ENCODE measurements at regions not wholly inside any gene's neighbourhood (a gene's known extent, or its start where the extent isn't known, plus 50 kb on each side); places are given as distances from the start of the nearest gene placed in this dataset.

DNA sequence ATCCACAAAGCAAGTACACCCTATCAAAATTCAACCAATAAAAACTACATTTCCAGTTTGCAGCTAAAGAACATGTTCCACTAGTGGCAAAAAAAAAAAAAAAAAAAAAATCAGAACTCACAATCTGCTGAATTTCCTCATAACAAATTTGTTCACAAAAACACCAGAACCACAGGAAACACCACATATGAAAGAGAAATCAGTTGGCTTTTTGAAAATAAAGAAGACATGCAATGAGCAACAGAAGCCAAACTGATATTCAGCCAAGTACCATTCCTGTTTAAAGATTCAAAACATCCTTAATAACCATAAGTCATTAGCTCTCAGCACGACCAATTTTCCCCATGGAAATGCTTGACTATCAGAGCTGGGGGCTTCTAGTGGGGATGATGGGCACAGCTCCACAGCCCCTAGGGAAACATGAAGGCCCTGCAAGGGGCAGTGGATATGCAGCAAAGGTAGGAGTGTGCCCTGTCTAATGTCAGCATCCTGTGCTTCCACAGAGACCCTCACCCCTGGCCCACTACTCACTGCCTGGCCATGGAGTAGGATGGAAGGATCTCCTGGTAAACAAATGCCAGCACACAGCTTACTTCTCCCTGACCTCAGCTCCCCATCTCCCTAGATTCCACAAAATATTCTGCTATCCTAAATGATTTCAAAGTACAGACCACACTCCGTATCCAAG, 74.0 kb upstream of the DOCK9 start:
- TF ChIP-seq, protein P1, sequence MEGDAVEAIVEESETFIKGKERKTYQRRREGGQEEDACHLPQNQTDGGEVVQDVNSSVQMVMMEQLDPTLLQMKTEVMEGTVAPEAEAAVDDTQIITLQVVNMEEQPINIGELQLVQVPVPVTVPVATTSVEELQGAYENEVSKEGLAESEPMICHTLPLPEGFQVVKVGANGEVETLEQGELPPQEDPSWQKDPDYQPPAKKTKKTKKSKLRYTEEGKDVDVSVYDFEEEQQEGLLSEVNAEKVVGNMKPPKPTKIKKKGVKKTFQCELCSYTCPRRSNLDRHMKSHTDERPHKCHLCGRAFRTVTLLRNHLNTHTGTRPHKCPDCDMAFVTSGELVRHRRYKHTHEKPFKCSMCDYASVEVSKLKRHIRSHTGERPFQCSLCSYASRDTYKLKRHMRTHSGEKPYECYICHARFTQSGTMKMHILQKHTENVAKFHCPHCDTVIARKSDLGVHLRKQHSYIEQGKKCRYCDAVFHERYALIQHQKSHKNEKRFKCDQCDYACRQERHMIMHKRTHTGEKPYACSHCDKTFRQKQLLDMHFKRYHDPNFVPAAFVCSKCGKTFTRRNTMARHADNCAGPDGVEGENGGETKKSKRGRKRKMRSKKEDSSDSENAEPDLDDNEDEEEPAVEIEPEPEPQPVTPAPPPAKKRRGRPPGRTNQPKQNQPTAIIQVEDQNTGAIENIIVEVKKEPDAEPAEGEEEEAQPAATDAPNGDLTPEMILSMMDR (IDR thresholded peaks at IDR 0.05): no peak
- DNase-seq (ENCODE audit: low spot score) (no peak), ATAC-seq (ENCODE audit: low FRiP score) (no peak)

DNA sequence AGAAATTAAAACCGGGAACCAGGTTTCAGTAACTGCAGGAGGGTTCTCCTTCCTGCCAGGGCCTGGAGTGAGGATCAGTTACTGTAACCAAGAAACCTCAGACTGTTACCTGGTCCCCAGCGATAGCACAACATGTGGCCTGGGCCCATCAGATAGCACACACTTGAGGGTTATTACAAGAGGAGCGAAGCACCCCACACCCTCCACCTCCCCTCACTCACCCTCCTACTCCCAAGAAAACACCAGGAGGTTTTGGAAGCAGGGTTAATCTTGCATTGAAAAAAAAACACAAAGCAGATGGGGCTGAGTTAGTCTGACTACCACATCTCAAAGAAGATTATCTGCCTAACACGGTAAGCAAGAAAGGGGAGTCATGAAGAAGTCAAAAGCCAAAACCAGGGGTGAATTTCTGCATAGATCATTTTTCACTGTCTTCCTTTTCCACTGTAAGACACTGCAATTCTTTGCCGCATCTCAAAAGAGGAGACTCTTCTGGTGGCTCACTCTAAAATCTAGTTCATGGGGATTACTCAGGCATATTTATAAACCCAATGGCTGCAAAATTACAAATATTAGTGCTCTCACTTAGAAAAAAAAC, 75.9 kb upstream of the DOCK9 start:
- ATAC-seq (ENCODE audit: low FRiP score): no peak
- DNase-seq (ENCODE audit: low spot score): no peak
- TF ChIP-seq, protein P1 (IDR thresholded peaks at IDR 0.05): no peak

DNA sequence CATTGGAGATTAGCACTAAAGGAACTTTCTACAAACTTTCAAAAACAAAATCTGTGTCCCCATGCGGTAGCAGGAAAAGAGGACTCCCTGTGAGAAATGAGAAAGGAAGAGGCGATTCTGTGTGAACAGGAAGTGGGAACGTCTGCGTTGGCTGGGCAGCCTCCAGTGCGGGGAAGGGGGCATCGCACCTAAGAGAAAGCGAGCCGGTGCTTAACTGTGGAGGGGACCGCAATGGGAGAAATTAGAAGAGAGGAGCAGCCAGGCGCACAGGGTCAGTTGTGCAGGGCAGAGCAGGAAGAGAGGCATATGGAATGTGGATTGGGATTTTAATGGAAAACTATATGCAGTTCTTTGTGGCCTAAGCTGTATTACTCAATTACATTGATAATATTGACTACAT, 77.4 kb upstream of the DOCK9 start:
- TF ChIP-seq, protein P1 (IDR thresholded peaks at IDR 0.05): no peak

DNA sequence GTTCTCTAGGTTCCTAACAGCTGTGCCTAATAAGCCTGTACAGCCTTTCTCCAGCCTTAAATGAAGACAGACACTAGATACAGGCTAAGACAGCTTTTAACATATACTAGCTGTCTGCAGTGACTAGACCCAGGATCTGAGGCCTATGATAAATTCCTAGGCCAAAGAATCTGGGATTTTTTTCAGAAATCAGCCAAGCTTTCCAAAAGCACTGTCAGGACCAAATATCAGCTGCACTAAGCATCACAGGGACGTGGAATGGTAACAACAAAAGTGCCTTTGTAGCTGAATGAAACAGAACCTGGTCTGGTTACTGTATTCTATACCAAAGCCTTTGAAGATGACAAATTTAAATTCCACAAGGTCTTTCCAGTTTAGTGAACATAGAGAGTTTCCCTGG, 77.9 kb upstream of the DOCK9 start:
- TF ChIP-seq, protein P1 (IDR thresholded peaks at IDR 0.05): no peak
- no peak for ATAC-seq (ENCODE audit: low FRiP score)
- DNase-seq (ENCODE audit: low spot score): no peak

More for the DNA sequence above, 77.4 kb upstream of the DOCK9 start:
- DNase-seq (ENCODE audit: low spot score): no peak
- ATAC-seq (ENCODE audit: low FRiP score): no peak

DNA sequence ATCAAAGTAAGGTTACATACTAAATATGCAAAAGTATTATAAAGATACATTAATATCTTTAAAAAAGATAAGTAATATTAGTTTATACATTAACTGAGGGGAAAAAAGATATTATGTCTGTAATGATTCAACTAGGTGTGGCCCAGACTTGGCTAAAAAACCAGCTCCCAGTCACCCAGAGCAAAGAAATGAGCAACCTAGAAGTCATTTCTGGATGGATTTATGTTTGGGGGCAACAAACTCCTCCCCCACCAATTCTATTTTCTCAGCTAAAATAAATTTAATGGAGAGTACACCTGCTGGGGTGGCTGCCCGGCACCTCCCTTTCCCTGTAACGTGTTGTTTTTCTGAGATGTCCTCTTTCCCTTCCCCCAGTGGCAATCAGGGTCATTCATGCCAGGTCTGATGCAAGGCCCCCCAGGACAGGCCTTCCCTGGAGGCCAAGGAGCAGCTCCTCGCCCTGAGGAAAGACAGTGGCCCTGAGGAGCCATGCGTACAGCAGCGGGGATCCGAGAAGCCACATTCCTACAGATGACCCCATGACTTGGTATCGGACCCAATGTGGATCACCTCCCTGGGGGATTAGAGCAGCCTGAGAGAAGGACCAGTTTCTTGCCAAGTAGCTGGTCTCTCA, 78.6 kb upstream of the DOCK9 start:
- TF ChIP-seq, protein P1 (IDR thresholded peaks at IDR 0.05): no peak
- DNase-seq (ENCODE audit: low spot score): no peak
- ATAC-seq (ENCODE audit: low FRiP score): no peak

DNA sequence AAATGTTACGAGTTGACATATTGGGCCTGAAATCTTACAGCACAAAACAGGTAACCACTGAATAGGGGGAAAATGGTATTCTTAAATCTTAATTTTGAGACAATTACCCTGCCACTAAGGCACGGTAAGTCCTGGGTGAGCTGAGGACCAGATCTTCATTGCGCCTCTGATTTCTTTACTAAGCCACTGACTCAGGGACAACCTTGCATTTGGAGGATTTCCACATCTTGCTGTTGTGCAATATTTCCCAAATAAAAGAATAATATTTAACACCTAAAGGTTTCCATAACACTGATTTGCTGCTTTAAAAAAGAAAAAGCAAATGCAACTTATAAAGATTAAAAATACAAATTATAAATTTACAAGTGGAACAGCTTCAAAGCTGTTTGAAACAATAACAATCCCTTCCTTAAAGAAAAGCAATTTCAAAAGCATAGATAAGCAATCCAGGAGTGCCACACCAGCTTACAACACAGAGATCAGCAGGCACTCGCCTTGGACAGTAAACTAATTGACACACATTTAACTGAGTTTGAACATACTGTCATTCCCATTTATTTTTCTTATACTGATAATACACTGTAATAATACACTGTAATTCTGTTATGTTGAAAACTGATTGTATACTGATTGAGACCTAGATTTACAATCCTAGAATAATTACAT, 79.6 kb upstream of the DOCK9 start:
- DNase-seq (ENCODE audit: low spot score): no peak
- TF ChIP-seq, protein P1 (IDR thresholded peaks at IDR 0.05): no peak
- peak; percentile 41 for ATAC-seq (ENCODE audit: low FRiP score)

All from omental fat pad (tissue), 3 donors.